Activated CD8-positive, alpha-beta memory T cell treated with anti-CD3 and anti-CD28 coated beads, Interleukin-2, amount 10 ng/mL, durations not matched to agents 7 days and 5 days (primary cell): ENCODE measurements at regions not wholly inside any gene's neighbourhood (a gene's known extent, or its start where the extent isn't known, plus 50 kb on each side); places are given as distances from the start of the nearest gene placed in this dataset.
"Not testable (repeated sequence)": the region's sequence is repeated elsewhere in the genome, so short reads cannot be mapped to it uniquely, and the experiment has no call there.

Experiments used
- ATAC-seq: fragments of 150-1000 bp; cut with Tn5 transposase; one replicate; pipeline ENCODE4 v1.10.0; 2021; ENCODE audit warnings: moderate library complexity
- CTCF ChIA-PET: fragments of 350-600 bp; sonication (Branson Sonifier 250); formaldehyde crosslinking; loops from one replicate; lab custom pipeline; 2021; ENCODE audit warnings: antibody characterized with exemption; lab: Charles Lee
- DNase-seq: peaks from one replicate; pipeline ENCODE4 v3.0.0-alpha.2; 2020
- H3K27ac Mint-ChIP-seq: one replicate; pipeline ENCODE4 v1.8.0; 2021; ENCODE audit warnings: mild to moderate bottlenecking, mixed read lengths
- H3K27me3 Mint-ChIP-seq: one replicate; pipeline ENCODE4 v1.8.0; 2021; ENCODE audit warnings: mixed read lengths
- H3K36me3 Mint-ChIP-seq: one replicate; pipeline ENCODE4 v1.8.0; 2021; ENCODE audit warnings: mild to moderate bottlenecking, mixed read lengths
- H3K4me1 Mint-ChIP-seq: one replicate; pipeline ENCODE4 v1.8.0; 2021; ENCODE audit warnings: mixed read lengths
- H3K4me3 Mint-ChIP-seq: one replicate; pipeline ENCODE4 v1.8.0; 2021; ENCODE audit warnings: mild to moderate bottlenecking, moderate library complexity, mixed read lengths
- H3K9me3 Mint-ChIP-seq: one replicate; pipeline ENCODE4 v1.8.0; 2022; ENCODE audit warnings: low read depth, mixed read lengths

- Mint-ChIP-seq H3K9me3 (no peaks in the 10 kb centered on the region), H3K4me3 (no peak overlapping the region), H3K27ac (no peak overlapping the region), H3K36me3 (no peaks in the 10 kb centered on the region), H3K4me1 (no peaks in the 10 kb centered on the region), H3K27me3 (no peaks in the 10 kb centered on the region)
- ATAC-seq = no peak
- CTCF ChIA-PET = no interaction called here
- no peak for DNase-seq
These were observed 98.6 kb downstream of the BUB3 start for GRCh38 chr10:123252779-123253178.

DNA sequence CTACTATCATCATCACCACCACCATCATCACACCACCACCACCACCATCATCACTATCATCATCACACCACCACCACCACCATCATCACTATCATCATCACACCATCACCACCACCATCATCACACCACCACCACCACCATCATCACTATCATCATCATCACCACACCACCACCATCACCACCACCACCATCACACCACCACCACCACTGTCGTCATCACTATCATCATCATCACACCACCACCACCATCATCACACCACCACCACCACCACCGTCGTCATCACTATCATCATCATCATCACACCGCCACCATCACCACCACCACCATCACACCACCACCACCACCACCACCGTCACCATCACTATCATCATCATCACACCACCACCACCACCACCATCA, 100.1 kb downstream of the BUB3 start:
- H3K36me3 Mint-ChIP-seq, H3K27ac Mint-ChIP-seq, CTCF ChIA-PET, H3K4me3 Mint-ChIP-seq, H3K27me3 Mint-ChIP-seq, ATAC-seq, H3K4me1 Mint-ChIP-seq, H3K9me3 Mint-ChIP-seq, DNase-seq: not testable (repeated sequence)

DNA sequence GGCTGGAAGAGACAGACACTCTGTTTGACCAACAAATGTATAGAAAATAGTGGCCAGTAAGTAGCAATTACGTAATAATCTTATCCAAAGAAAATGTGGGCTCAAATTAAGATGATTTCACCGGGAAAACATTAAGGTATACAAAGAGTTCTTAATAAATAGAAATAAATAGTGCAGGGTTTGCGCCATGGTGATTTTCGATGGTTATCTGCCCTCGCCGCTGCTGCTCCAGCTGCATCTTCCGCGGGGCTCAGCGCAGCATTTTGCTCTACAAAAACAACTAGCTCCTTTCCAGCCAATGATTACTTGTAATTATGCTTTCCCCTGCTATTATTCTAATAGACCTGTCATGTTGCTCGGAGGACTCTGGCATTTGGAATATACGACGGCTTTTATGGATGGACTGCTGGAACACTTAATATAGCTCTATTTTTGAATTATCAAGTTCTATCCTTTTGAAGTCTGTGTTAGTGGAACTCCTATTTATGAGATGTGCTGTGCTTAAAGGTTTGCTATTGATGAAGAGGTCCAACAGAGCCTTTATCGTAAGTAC, 103.8 kb downstream of the BUB3 start:
- Mint-ChIP-seq H3K4me1 (no peaks in the 10 kb centered on the region), H3K4me3 (no peak overlapping the region), H3K36me3 (no peaks in the 10 kb centered on the region), H3K27me3 (no peaks in the 10 kb centered on the region), H3K9me3 (no peaks in the 10 kb centered on the region), H3K27ac (no peak overlapping the region)
- CTCF ChIA-PET = no interaction called here
- DNase-seq (no peak), ATAC-seq (no peak)

- ATAC-seq = no peak
- Mint-ChIP-seq H3K36me3 (no peaks in the 10 kb centered on the region), H3K27ac (no peak overlapping the region), H3K27me3 (no peaks in the 10 kb centered on the region), H3K4me3 (no peak overlapping the region), H3K9me3 (no peaks in the 10 kb centered on the region), H3K4me1 (no peaks in the 10 kb centered on the region)
- CTCF ChIA-PET = no interaction called here
- DNase-seq = no peak
These were observed 104.9 kb downstream of the BUB3 start for GRCh38 chr10:123259081-123259480.

GRCh38 chr10:123259791-123260190, 105.6 kb downstream of the BUB3 start:
- no peaks in the 10 kb centered on the region for H3K36me3 Mint-ChIP-seq
- H3K27ac Mint-ChIP-seq = no peak overlapping the region
- DNase-seq = no peak
- no peaks in the 10 kb centered on the region for H3K9me3 Mint-ChIP-seq
- no peaks in the 10 kb centered on the region for H3K27me3 Mint-ChIP-seq
- no peak for ATAC-seq
- H3K4me1 Mint-ChIP-seq = no peaks in the 10 kb centered on the region
- CTCF ChIA-PET = no interaction called here
- no peak overlapping the region for H3K4me3 Mint-ChIP-seq

- H3K4me1 Mint-ChIP-seq = no peaks in the 10 kb centered on the region
- no peak for DNase-seq
- no peak overlapping the region for H3K27ac Mint-ChIP-seq
- no peaks in the 10 kb centered on the region for H3K27me3 Mint-ChIP-seq
- H3K4me3 Mint-ChIP-seq = no peak overlapping the region
- no peaks in the 10 kb centered on the region for H3K9me3 Mint-ChIP-seq
- H3K36me3 Mint-ChIP-seq = no peaks in the 10 kb centered on the region
- CTCF ChIA-PET = no interaction called here
- no peak for ATAC-seq
These were observed 108.3 kb downstream of the BUB3 start for GRCh38 chr10:123262456-123262855.

DNA sequence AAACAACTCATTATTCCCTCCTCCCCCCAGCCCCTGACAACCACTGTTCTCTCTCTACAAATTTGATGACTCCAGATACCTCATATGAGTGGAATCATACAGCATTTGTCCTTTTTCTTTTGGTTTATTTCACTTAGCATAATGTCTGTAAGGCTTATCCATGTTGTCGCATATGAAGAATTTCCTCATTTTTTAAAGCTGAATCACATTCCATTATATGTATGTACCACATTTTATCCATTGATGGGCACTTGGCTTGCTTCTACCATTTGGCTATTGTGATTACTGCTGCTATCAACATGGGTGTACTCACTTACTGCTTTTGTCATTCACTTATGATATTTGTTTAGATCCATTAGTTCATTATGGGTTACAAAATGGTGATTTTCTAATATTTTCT, 112.8 kb downstream of the BUB3 start:
- DNase-seq (no peak), ATAC-seq (no peak)
- H3K9me3 Mint-ChIP-seq = no peaks in the 10 kb centered on the region
- H3K36me3 Mint-ChIP-seq = no peaks in the 10 kb centered on the region
- no peak overlapping the region for H3K27ac Mint-ChIP-seq
- CTCF ChIA-PET = no interaction called here
- H3K27me3 Mint-ChIP-seq = no peaks in the 10 kb centered on the region
- H3K4me1 Mint-ChIP-seq = no peaks in the 10 kb centered on the region
- H3K4me3 Mint-ChIP-seq = no peak overlapping the region

- Mint-ChIP-seq H3K27me3 (peaks cover 3% of the 10 kb centered on the region), H3K4me3 (no peak overlapping the region), H3K4me1 (no peaks in the 10 kb centered on the region), H3K9me3 (no peaks in the 10 kb centered on the region), H3K27ac (no peak overlapping the region), H3K36me3 (no peaks in the 10 kb centered on the region)
- CTCF ChIA-PET = no interaction called here
- ATAC-seq (no peak), DNase-seq (no peak)
These were observed 114.9 kb downstream of the BUB3 start for GRCh38 chr10:123269017-123269552.

- no peak for DNase-seq
These were observed 115.5 kb downstream of the BUB3 start for GRCh38 chr10:123269675-123270074.

DNA sequence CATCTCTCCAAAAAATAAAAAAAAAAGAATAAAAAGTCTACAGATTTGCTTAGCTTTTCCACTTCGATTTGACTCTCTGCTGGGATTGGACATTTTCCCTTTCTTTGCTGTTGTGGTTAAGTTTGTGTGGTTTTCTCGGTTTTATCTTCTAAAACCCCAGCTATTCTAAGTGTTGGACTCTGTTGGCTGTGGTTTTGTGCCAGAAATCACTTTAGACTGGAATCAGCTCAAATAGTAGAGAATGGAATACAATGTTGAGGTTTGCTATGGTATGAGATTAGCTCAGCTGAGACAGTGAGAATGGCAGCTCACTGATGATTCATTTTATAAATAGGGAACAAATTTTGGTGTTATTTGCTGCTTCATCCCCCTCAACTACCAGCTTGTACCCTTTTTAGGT, 116.0 kb downstream of the BUB3 start:
- CTCF ChIA-PET = no interaction called here
- no peak overlapping the region for H3K27ac Mint-ChIP-seq
- H3K36me3 Mint-ChIP-seq = no peaks in the 10 kb centered on the region
- no peak for ATAC-seq
- H3K27me3 Mint-ChIP-seq = peaks cover 9% of the 10 kb centered on the region
- no peaks in the 10 kb centered on the region for H3K4me1 Mint-ChIP-seq
- no peaks in the 10 kb centered on the region for H3K9me3 Mint-ChIP-seq
- no peak overlapping the region for H3K4me3 Mint-ChIP-seq
- no peak for DNase-seq

More at GRCh38 chr10:123269675-123270074, 115.5 kb downstream of the BUB3 start:
- no peak for ATAC-seq
- CTCF ChIA-PET = no interaction called here
- peaks cover 5% of the 10 kb centered on the region for H3K27me3 Mint-ChIP-seq
- no peaks in the 10 kb centered on the region for H3K4me1 Mint-ChIP-seq
- no peaks in the 10 kb centered on the region for H3K36me3 Mint-ChIP-seq
- H3K9me3 Mint-ChIP-seq = no peaks in the 10 kb centered on the region
- H3K27ac Mint-ChIP-seq = no peak overlapping the region
- H3K4me3 Mint-ChIP-seq = no peak overlapping the region

DNA sequence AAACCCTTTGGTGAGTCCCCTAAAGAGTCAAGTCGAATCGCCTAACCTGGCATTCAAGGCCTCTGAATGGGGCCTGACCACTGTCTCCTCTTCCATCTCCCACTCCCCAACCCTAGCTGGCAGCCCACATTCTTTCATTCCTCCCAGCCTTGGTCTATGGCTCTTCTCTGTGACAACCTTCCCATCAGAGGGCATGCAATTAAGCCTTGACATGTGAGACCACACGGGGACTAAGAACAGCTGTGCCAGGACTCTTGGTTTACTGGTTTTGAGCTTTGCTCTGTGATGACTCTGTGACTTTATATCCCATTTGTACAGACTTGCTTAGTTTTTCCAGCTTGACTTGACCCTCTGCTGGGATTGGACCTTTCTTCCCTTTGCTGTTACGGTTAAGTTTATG, 116.6 kb downstream of the BUB3 start:
- DNase-seq (no peak), ATAC-seq (no peak)
- H3K4me1 Mint-ChIP-seq = no peaks in the 10 kb centered on the region
- H3K36me3 Mint-ChIP-seq = no peaks in the 10 kb centered on the region
- no peak overlapping the region for H3K27ac Mint-ChIP-seq
- H3K4me3 Mint-ChIP-seq = no peak overlapping the region
- H3K27me3 Mint-ChIP-seq = peaks cover 13% of the 10 kb centered on the region
- no peaks in the 10 kb centered on the region for H3K9me3 Mint-ChIP-seq
- CTCF ChIA-PET = no interaction called here

DNA sequence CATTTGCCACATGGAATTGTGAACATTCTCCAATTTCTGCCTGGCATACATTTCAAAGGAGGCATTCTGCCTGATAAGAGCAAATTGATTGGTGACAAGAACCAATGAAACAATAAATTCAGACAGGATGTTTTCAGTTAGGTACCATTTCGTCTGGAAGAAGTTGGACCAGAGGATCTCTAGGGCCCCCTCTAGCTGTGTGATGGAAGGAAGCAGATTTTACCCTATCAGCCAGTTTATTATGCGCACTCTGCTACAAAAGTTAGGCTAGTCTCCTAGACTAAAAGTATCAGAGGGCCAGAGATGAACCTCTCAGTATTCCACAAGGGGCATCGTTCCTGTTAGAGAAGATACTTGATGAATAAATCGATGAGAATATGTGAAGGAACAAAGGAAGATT, 118.0 kb downstream of the BUB3 start:
- ATAC-seq (no peak), DNase-seq (no peak)
- H3K27ac Mint-ChIP-seq = no peak overlapping the region
- H3K36me3 Mint-ChIP-seq = peaks cover 2% of the 10 kb centered on the region
- H3K27me3 Mint-ChIP-seq = peaks cover 13% of the 10 kb centered on the region
- CTCF ChIA-PET = no interaction called here
- no peak overlapping the region for H3K4me3 Mint-ChIP-seq
- no peaks in the 10 kb centered on the region for H3K9me3 Mint-ChIP-seq
- H3K4me1 Mint-ChIP-seq = no peaks in the 10 kb centered on the region

DNA sequence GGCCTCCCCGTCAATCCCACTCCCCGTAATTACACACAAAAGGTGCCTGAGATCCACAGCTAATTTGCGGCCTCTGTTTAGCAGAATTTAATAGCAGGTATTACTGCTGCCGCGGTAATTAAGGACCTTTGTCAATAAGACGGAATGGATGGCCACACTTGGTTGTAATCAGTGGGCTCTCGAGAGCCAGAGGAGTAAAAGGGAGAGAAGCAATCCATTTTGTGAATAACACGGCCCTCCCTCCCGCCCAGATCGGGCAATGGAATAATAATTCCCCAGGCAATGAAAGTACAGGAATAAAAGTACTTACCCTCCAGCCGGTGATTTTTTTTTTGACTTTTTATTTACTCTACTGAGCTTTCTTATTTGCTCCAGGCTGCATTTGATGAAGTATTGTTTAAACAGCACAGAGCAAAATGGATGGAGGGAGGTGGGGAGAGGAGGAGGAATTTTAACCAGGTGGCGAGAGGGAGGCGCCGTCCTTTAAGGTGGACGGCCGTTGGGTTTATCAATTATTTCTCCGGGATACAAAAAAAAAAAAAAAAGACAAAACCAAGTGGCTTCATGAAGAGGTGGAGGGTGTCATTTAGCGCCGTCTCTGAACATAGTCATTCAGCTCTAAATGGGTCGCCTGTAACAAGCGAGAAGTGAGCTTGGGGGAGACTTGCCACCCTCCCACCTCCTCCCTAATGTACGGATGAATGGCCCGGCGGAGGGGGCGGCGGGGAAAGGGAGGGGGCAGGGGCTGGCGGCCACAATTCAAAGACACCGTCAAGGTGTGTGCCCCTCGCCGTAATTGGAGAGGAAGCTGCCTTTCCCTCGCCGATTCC, 120.3 kb downstream of the BUB3 start:
- H3K27me3 Mint-ChIP-seq = peaks cover 13% of the 10 kb centered on the region
- ATAC-seq = no peak
- DNase-seq = no peak
- CTCF ChIA-PET = interaction anchor here (0.7 kb wide), 1 partner anchor 485 kb away, joined by 3 read pairs; no protein-coding TSS in a partner anchor
- no peak overlapping the region for H3K27ac Mint-ChIP-seq
- no peak overlapping the region for H3K4me3 Mint-ChIP-seq
- peaks cover 2% of the 10 kb centered on the region for H3K36me3 Mint-ChIP-seq
- no peaks in the 10 kb centered on the region for H3K9me3 Mint-ChIP-seq
- no peaks in the 10 kb centered on the region for H3K4me1 Mint-ChIP-seq

- DNase-seq (no peak), ATAC-seq (no peak)
- no peak overlapping the region for H3K4me3 Mint-ChIP-seq
- no peak overlapping the region for H3K27ac Mint-ChIP-seq
- no peaks in the 10 kb centered on the region for H3K9me3 Mint-ChIP-seq
- H3K36me3 Mint-ChIP-seq = peaks cover 2% of the 10 kb centered on the region
- H3K4me1 Mint-ChIP-seq = no peaks in the 10 kb centered on the region
- CTCF ChIA-PET = interaction anchor here (0.7 kb wide), 1 partner anchor 485 kb away, joined by 3 read pairs; no protein-coding TSS in a partner anchor
- H3K27me3 Mint-ChIP-seq = peaks cover 13% of the 10 kb centered on the region
These were observed 120.9 kb downstream of the BUB3 start for GRCh38 chr10:123275136-123275564.
